Naive thymus-derived CD8-positive, alpha-beta T cell (primary cell): ENCODE measurements at regions not wholly inside any gene's neighbourhood (a gene's known extent, or its start where the extent isn't known, plus 50 kb on each side); places are given as distances from the start of the nearest gene placed in this dataset.
A peak's percentile ranks its signal among the peaks of the same experiment; 100 is the strongest.

Experiments used
- ATAC-seq, 2 donors: fragments of 150-1000 bp; cut with Tn5 transposase in 1 of 2; sonication (Bioruptor Pico), chemical (Tn5 transposase) in 1 of 2; 1 replicate in 1 of 2; 2 replicates in 1 of 2; pipeline ENCODE4 v1.10.0; 2021; ENCODE audit warnings: mild to moderate bottlenecking in 2 of 2, moderate library complexity in 2 of 2
- POLR2A ChIA-PET: fragments of 350-600 bp; sonication (Branson Sonifier 250); formaldehyde crosslinking; loops from one replicate; lab custom pipeline; 2021; ENCODE audit warnings: antibody characterized with exemption; lab: Charles Lee
- DNase-seq, 10 donors: peaks; one replicate each; pipeline versions ENCODE4 v3.0.0 to v3.0.0-alpha.2; 2020 to 2022
- H3K27ac Mint-ChIP-seq, 10 donors: one replicate each; pipeline ENCODE4 v1.8.0; 2020 to 2022; ENCODE audit warnings: mild to moderate bottlenecking in 10 of 10, mixed read lengths in 10 of 10, moderate library complexity in 4 of 10, inconsistent platforms in 1 of 10
- H3K27me3 Mint-ChIP-seq, 5 donors: one replicate each; pipeline ENCODE4 v1.8.0; 2021 to 2022; ENCODE audit warnings: mixed read lengths in 5 of 5
- H3K36me3 Mint-ChIP-seq, 3 donors: one replicate each; pipeline ENCODE4 v1.8.0; 2020 to 2022; ENCODE audit warnings: mixed read lengths in 3 of 3, mild to moderate bottlenecking in 2 of 3, inconsistent platforms in 1 of 3
- H3K4me1 Mint-ChIP-seq, 4 donors: one replicate each; pipeline ENCODE4 v1.8.0; 2021 to 2022; ENCODE audit warnings: mixed read lengths in 4 of 4
- H3K4me3 Mint-ChIP-seq, 10 donors: one replicate each; pipeline ENCODE4 v1.8.0; 2020 to 2022; ENCODE audit warnings: mild to moderate bottlenecking in 10 of 10, mixed read lengths in 10 of 10, moderate library complexity in 6 of 10, inconsistent platforms in 1 of 10
- H3K9me3 Mint-ChIP-seq, 9 donors: one replicate each; pipeline ENCODE4 v1.8.0; 2020 to 2022; ENCODE audit warnings: mixed read lengths in 9 of 9, mild to moderate bottlenecking in 3 of 9, inconsistent platforms in 1 of 9, moderate library complexity in 1 of 9

- Mint-ChIP-seq H3K4me3 (peak overlapping the region in 1 of 10 donors; percentile 43), H3K27ac (peak overlapping the region in 2 of 10 donors; percentile 30 to 61), H3K27me3 (no peaks in the 10 kb centered on the region), H3K4me1 (peaks cover 2 to 29% (median 9%) of the 10 kb centered on the region in 4 donors), H3K9me3 (no peaks in the 10 kb centered on the region), H3K36me3 (peaks cover 0 to 6% (median 0%) of the 10 kb centered on the region in 3 donors)
- POLR2A ChIA-PET = no interaction called here
- DNase-seq (no peak), ATAC-seq (no peak)
Measured at GRCh38 chr2:144277622-144278354, 242.1 kb downstream of the ZEB2 start.

DNA sequence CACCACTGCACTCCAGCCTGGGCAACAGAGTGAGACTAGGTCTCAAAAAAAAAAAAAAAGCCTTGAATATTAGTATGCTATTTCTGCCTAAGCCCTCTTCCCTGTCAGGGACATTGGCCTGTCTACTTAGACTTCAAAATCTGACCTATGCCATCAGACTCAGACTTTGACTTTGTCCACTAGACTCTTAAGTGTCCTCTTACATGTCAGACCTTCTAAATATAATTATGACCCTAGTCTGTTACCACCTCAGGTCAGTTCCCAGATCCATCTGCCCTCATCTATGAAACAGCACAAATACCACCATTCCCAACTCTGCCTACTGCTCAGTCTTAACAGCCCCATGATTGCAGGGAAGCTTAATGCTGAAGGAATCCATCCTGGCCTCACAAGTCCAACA lies 244.6 kb downstream of the ZEB2 start:
- Mint-ChIP-seq H3K4me1 (peaks cover 4 to 29% (median 10%) of the 10 kb centered on the region in 4 donors), H3K27ac (no peak overlapping the region), H3K9me3 (no peaks in the 10 kb centered on the region), H3K27me3 (no peaks in the 10 kb centered on the region), H3K4me3 (no peak overlapping the region), H3K36me3 (peaks cover 0 to 4% (median 0%) of the 10 kb centered on the region in 3 donors)
- POLR2A ChIA-PET = no interaction called here
- DNase-seq (no peak), ATAC-seq (no peak)

GRCh38 chr2:144274131-144274530 lies 245.8 kb downstream of the ZEB2 start:
- DNase-seq = no peak
- no peaks in the 10 kb centered on the region for H3K9me3 Mint-ChIP-seq
- no peak overlapping the region for H3K27ac Mint-ChIP-seq
- POLR2A ChIA-PET = no interaction called here
- peaks cover 4 to 21% (median 7%) of the 10 kb centered on the region in 4 donors for H3K4me1 Mint-ChIP-seq
- ATAC-seq = no peak
- no peak overlapping the region for H3K4me3 Mint-ChIP-seq
- no peaks in the 10 kb centered on the region for H3K27me3 Mint-ChIP-seq
- peaks cover 0 to 4% (median 0%) of the 10 kb centered on the region in 3 donors for H3K36me3 Mint-ChIP-seq

GRCh38 chr2:144270951-144271350 lies 249.0 kb downstream of the ZEB2 start:
- H3K9me3 Mint-ChIP-seq = no peaks in the 10 kb centered on the region
- H3K27me3 Mint-ChIP-seq = no peaks in the 10 kb centered on the region
- H3K36me3 Mint-ChIP-seq = peaks cover 0 to 4% (median 0%) of the 10 kb centered on the region in 3 donors
- no peak for DNase-seq
- H3K4me3 Mint-ChIP-seq = no peak overlapping the region
- peaks cover 13 to 29% (median 26%) of the 10 kb centered on the region in 4 donors for H3K4me1 Mint-ChIP-seq
- no peak for ATAC-seq
- POLR2A ChIA-PET = no interaction called here
- peak overlapping the region in 1 of 10 donors; percentile 61 for H3K27ac Mint-ChIP-seq

DNA sequence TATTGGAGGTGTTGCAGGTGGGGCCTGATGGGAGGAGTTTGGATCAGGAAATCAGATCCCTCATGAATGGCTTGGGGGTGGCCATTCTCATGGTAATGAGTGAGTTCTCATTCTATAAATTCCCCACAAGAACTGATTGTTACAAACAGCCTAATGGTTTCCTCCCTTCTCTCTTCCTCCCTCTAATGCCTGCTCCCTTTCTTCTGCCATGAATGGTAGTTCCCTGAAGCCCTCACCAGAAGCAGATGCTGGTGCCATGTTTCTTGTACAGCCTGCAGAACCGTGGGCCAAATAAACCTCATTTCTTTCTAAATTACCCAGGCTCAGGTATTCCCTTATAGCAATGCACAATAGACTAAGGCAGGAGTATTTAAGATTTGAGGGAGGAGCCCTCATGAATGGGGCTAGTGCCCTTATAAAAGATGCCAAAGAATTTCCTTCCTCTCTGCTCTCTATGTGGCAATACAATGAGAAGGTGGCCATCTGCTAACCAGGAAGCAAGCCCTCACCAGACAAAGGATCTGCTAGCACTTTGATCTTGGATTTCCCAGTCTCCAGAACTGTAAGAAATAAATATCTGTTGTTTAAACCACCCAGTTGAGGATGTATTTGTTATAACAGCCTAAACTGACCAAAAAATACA lies 251.8 kb downstream of the ZEB2 start:
- Mint-ChIP-seq H3K4me3 (no peak overlapping the region), H3K4me1 (peaks cover 17 to 35% (median 31%) of the 10 kb centered on the region in 4 donors), H3K36me3 (peaks cover 0 to under 1% (median 0%) of the 10 kb centered on the region in 3 donors), H3K27ac (peak overlapping the region in 3 of 10 donors; percentile 58 to 81 (median 77)), H3K27me3 (no peaks in the 10 kb centered on the region), H3K9me3 (no peaks in the 10 kb centered on the region)
- no peak for ATAC-seq
- DNase-seq = no peak
- POLR2A ChIA-PET = no interaction called here

- Mint-ChIP-seq H3K9me3 (no peaks in the 10 kb centered on the region), H3K27ac (peak overlapping the region; percentile 58 to 83 (median 76)), H3K36me3 (no peaks in the 10 kb centered on the region), H3K4me3 (peak overlapping the region in 9 of 10 donors; percentile 0 to 67 (median 30)), H3K4me1 (peaks cover 17 to 35% (median 30%) of the 10 kb centered on the region in 4 donors), H3K27me3 (no peaks in the 10 kb centered on the region)
- POLR2A ChIA-PET = no interaction called here
- DNase-seq (peak in 4 of 10 donors; percentile 2 to 49 (median 35)), ATAC-seq (peak; percentile 89 to 98)
Measured at GRCh38 chr2:144267239-144267638, 252.7 kb downstream of the ZEB2 start.

DNA sequence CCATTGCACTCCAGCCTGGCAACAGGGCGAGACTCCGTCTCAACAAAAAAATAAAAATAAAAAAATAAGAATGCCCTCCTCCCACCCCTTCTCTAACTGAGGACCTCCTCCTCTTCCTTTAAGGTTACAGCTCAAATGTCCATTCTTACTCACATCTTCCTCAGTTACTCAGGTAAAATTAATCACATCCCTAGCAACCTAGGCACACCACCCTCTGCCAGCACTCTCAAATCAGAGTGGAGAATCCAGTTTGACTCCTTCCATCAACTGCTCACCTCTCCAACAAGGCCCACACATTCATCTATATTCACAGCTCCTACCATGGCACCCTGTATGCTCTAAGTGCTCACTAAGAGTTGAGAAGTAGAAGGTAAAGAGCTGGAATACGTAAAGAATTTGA lies 254.3 kb downstream of the ZEB2 start:
- Mint-ChIP-seq H3K36me3 (no peaks in the 10 kb centered on the region), H3K9me3 (no peaks in the 10 kb centered on the region), H3K27ac (peak overlapping the region in 5 of 10 donors; percentile 6 to 79 (median 72)), H3K27me3 (no peaks in the 10 kb centered on the region), H3K4me3 (no peak overlapping the region), H3K4me1 (peaks cover 22 to 45% (median 39%) of the 10 kb centered on the region in 4 donors)
- POLR2A ChIA-PET = no interaction called here
- ATAC-seq = no peak
- DNase-seq = no peak

- no peaks in the 10 kb centered on the region for H3K27me3 Mint-ChIP-seq
- peaks cover 2 to 18% (median 17%) of the 10 kb centered on the region in 3 donors for H3K36me3 Mint-ChIP-seq
- H3K9me3 Mint-ChIP-seq = peaks cover 6 to 24% (median 15%) of the 10 kb centered on the region in 9 donors
- peak overlapping the region in 2 of 10 donors; percentile 2 to 16 for H3K27ac Mint-ChIP-seq
- peaks cover 17 to 34% (median 31%) of the 10 kb centered on the region in 4 donors for H3K4me1 Mint-ChIP-seq
- H3K4me3 Mint-ChIP-seq = no peak overlapping the region
- POLR2A ChIA-PET = no interaction called here
- no peak for ATAC-seq
- DNase-seq = no peak
Measured at GRCh38 chr2:144261966-144262365, 258.0 kb downstream of the ZEB2 start.

DNA sequence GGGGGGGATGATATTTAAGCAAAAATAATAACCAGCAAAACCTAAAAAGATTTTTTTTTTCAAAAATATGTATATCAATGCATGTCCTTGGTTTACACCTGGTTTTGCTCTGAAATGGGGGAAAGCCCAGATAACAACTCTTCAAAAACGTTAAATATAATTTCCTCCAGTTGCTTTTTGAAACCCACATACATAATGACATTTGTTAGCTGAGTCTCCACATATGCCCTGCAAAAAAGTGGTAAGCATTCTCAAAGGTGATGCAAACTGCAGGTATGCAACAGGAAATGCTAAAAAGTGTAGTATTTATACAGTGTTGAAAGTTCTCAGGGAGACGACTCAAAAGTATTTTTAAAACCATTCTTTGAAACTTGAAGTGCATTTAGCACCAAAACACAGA lies 258.6 kb downstream of the ZEB2 start:
- Mint-ChIP-seq H3K4me1 (peaks cover 16 to 34% (median 30%) of the 10 kb centered on the region in 4 donors), H3K36me3 (peaks cover 2 to 20% (median 17%) of the 10 kb centered on the region in 3 donors), H3K4me3 (peak overlapping the region in 1 of 10 donors; percentile 24), H3K27me3 (no peaks in the 10 kb centered on the region), H3K9me3 (peaks cover 6 to 27% (median 18%) of the 10 kb centered on the region in 9 donors), H3K27ac (peak overlapping the region in 2 of 10 donors; percentile 7 to 8)
- ATAC-seq = peak in 1 of 2 donors; percentile 66
- no peak for DNase-seq
- POLR2A ChIA-PET = no interaction called here

DNA sequence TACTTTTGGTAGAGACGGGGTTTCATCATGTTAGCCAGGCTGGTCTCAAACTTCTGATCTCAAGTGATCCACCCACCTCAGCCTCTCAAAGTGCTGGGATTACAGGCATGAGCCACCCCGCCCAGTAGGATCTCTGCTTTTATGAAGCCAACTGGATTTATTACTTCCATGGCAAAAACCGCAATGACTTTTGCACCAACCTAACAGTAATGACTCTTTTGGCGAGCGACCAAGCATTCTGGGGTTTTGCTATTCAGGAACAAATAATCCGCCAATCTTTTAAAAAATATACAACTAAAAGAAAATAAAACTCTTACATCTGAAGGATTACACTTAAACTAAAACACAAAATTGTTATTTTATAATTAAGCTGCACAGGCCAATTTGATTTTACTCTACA lies 260.6 kb downstream of the ZEB2 start:
- Mint-ChIP-seq H3K4me3 (no peak overlapping the region), H3K27ac (no peak overlapping the region), H3K9me3 (peaks cover 8 to 39% (median 28%) of the 10 kb centered on the region in 9 donors), H3K27me3 (no peaks in the 10 kb centered on the region), H3K36me3 (peaks cover 2 to 28% (median 27%) of the 10 kb centered on the region in 3 donors), H3K4me1 (peaks cover 13 to 38% (median 31%) of the 10 kb centered on the region in 4 donors)
- no peak for DNase-seq
- no peak for ATAC-seq
- POLR2A ChIA-PET = interaction anchor here (0.6 to 0.7 kb wide), 2 partner anchors 9 to 16 kb away, joined by 3 to 4 read pairs; no protein-coding TSS in a partner anchor

DNA sequence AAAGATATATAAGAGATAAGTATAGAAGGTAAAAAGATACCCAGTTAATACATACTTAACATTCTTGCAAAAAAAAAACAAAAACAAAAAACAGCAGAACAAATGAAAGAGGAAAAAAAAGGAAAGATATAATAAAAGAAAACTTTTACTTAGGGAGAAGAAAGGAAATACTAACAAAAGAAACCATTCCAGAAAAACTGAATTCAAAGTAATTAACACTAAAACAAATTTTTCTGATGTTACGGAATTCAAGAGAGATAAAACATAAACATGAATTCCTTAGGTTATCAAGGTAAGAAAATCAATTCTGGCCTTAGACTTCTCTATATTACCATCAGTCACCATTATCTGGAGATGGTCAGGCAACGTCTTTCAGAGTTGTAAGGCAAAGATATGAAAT lies 261.8 kb downstream of the ZEB2 start:
- Mint-ChIP-seq H3K4me1 (peaks cover 13 to 38% (median 30%) of the 10 kb centered on the region in 4 donors), H3K36me3 (peaks cover 7 to 32% (median 31%) of the 10 kb centered on the region in 3 donors), H3K27ac (no peak overlapping the region), H3K27me3 (no peaks in the 10 kb centered on the region), H3K4me3 (no peak overlapping the region), H3K9me3 (peaks cover 11 to 45% (median 31%) of the 10 kb centered on the region in 9 donors)
- ATAC-seq (no peak), DNase-seq (no peak)
- POLR2A ChIA-PET = interaction anchor here (1.0 kb wide), 1 partner anchor 74 kb away, joined by 3 read pairs; a partner anchor contains a TSS

DNA sequence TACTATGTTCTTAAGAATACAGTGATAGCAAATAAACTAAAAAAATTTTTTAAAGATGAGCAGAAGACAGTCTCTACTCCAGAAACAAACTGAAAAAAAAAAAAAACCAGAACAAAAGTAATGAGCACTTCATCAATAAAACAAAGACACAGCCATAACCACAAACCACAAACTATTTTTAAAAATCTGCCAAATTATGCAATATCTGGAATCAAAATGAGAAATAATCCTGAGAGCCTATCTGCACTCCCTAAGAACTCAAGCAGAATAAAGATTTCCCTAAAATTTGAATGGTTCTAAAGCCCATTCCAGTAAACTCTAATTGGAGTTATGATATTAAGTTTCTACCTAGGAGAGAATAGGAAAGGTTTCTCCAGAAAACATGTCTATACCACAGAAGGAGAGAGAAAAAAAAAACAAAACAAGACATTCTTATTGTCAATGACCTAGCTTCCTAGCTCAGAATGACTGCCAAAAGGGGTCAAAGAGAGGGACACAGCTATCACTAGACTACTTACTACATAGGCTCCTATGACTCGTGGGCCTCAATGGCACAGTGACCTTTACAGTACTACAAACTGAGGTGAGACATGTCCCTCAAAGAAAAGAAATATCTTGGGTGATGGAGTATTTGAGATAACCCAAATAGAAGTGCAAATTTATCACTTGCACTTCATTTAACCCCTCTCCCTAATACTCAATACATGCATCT lies 262.8 kb downstream of the ZEB2 start:
- Mint-ChIP-seq H3K36me3 (peaks cover 10 to 41% (median 38%) of the 10 kb centered on the region in 3 donors), H3K27me3 (no peaks in the 10 kb centered on the region), H3K9me3 (peaks cover 15 to 55% (median 38%) of the 10 kb centered on the region in 9 donors), H3K4me1 (peaks cover 13 to 38% (median 30%) of the 10 kb centered on the region in 4 donors), H3K27ac (peak overlapping the region in 2 of 10 donors; percentile 49 to 52), H3K4me3 (no peak overlapping the region)
- POLR2A ChIA-PET = no interaction called here
- ATAC-seq = no peak
- DNase-seq = no peak
